Stimulated activated CD4-positive, alpha-beta T cell treated with anti-CD3 and anti-CD28 coated beads, TNF-alpha, amount 100 ng/mL, for 48 hours (primary cell): ENCODE measurements at regions not wholly inside any gene's neighbourhood (a gene's known extent, or its start where the extent isn't known, plus 50 kb on each side); places are given as distances from the start of the nearest gene placed in this dataset.

Experiments used
- DNase-seq, 3 donors: peaks; one replicate each; pipeline ENCODE4 v3.0.0-alpha.2; 2020; ENCODE audit warnings: low read depth in 3 of 3

GRCh38 chr4:27490315-27490714 lies 629.7 kb downstream of the STIM2 start:
- no peak for DNase-seq

GRCh38 chr4:27490766-27491165 lies 630.1 kb downstream of the STIM2 start:
- no peak for DNase-seq

GRCh38 chr4:27506401-27506800 lies 645.8 kb downstream of the STIM2 start:
- DNase-seq = no peak

DNA sequence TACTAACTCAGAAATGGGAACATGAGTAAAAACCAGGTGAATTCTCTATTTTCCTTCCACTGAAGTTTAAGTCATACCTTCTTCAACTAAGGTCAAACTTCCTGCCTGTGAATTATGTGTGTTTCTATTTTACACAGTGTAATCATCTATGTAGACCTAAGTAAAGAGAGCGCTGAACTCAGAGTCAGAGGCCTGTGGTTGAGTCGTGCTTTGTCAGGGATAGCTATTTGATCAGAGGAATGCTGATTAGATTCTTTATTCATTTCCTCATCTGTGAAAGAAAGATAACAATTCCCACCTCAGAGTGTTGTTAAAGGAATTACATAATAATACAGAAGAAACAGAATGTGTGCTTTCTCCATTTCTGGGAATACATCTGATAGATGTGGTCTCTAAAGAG lies 654.1 kb downstream of the STIM2 start:
- DNase-seq = no peak

DNA sequence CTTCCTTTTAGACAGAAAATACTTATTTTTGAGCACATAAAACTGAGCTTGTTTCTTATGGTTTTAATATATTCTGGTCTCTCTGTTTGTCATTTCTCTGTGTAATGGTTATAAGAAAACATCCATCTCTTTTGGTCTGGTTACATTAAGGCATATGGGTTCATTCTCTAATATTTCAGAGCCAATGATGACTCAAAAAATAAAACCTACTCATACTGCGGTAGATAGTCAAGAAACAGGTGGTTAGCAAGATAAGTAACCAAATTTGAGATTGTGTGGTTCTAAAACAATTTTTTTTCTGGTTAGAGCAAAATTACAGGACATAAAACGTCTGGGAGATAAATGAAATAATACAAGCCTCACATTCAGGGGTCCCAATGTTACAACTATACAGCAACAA lies 654.5 kb downstream of the STIM2 start:
- no peak for DNase-seq

DNA sequence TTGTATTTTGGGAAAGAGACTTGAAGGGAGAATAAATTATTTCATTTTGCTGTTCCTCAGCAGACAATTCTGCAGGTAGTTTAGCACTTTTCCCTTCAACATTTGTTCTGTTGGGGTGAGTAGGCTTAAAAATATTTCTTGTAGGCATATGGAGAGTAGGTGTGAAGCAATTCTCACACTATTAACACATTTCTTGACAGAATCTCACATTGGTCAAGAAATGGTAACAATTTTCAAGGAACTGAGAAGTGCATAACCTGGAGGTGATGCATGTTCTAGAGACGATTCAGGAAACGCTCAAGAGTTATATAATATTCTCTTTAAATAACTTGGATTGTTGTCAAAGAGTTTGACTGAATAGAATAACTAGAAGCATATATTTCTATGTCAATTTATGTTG lies 658.2 kb downstream of the STIM2 start:
- no peak for DNase-seq

DNA sequence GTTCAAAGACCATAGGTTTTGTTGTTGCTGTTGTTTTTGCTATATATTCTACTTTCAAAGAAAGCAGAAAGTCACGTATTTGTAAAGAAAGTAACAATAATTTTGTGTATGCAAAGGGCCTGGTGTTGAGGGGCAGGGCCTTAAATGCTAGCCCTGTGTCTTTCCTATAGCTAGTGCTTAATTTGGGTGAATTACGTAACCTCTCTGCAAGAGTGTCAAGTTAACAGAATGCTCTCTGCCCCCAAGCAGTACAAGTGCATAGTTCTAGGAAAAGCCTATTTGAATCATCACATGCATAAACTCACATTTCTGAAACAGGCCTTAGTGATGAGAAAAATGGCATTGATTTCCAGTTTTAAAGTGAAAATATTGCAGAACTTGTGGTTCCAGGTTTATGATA lies 663.6 kb downstream of the STIM2 start:
- no peak for DNase-seq

DNA sequence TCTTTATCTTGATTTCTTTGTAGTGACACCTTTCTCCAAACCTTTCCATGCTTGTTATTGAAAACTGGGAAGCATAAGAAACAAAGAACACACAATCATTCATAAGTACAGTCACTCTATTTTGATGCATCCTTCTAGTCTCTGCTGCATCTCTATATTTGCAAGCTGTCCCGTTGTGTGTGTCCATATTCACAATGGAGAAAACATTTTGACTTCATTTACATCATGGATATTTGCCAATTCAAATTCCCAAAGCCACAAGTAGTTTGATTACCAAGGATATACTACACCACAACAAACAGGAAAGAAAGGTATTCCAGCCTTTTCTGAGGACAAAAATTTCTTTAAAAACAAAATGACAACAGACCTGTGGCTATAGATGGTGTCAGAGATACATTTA lies 673.8 kb downstream of the STIM2 start:
- no peak for DNase-seq

DNA sequence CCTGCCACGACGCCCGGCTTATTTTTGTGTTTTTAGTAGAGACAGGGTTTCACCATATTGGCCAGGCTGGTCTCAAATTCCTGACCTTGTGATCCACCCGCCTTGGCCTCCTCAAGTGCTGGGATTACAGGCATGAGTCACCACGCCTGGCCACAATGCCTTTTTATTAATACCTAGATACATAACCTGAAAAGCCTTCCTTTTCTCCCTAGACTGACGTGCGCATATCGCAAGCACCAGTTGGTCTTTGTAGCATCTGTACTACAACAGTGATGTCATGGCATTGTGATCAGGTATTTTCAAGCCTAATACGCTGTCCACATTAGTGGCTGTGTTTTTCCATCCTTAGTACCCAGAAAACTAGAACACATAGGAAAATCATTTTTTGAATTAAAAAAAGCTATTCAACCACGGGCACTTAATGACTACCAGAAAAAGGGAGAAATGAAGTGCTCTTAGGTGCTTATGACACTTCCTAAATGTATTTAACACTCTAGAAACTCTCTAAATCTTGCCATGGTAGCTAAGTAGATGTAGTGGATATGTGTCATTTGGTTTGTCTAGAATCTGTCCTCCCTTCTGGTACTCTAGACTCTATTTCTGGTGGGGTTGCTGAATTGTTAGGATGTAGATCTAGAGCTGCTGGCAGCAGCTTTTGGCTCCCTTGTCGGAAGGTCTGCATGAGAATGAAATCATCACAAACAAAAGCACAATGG lies 707.8 kb downstream of the STIM2 start:
- DNase-seq = no peak

DNA sequence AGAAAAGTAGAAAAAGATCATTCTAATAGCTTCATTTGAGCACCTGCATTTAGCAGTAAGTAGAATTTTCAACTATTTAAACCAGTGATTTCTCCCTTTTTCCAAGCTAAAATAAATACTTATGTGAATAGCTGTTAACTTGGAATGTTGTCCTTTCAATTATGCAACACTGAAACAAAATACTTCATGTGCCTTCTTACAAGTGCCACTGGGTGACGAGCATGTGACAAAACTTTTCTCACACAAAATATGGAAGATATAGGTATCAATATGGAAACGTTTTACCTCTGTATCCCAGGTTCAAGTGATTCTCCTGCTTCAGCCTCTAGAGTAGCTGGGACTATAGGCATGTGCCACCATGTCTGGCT lies 708.3 kb downstream of the STIM2 start:
- no peak for DNase-seq

DNA sequence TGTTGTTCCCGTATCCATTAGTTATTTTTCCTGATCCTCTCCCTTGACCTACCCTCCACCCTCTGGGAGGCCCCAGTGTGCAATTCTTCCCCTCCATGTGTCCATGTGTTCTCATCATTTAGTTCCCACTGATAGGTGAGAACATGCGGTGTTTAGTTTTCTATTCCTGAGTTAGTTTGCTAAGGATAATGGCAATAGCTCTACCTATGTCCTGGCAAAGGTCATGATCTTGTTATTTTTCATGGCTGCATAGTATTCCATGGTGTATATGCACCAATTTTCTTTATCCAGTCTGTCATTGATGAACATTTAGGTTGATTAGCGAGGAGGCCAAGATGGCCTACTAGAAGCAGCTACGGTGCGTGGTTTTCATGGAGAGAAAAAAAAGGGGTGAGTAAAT lies 714.1 kb downstream of the STIM2 start:
- no peak for DNase-seq

DNA sequence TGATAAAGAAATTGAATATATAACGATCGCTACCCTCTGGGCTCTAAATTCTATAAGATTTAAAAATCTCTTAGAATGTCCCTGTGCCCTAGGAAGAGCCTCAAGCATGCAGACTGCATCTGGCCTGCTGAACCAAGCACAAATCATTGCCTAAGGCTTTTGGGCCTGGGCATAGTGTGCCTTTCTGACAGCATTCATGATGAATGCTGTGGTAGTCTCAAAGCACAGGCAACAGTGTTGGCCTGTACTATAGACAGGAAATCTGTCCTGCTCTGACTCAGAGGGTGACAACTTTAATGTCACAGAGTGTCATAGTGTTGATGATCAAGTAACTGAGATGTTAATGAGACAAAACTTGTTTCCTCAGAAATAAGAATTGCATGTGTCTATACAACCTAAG lies 717.3 kb downstream of the STIM2 start:
- no peak for DNase-seq

DNA sequence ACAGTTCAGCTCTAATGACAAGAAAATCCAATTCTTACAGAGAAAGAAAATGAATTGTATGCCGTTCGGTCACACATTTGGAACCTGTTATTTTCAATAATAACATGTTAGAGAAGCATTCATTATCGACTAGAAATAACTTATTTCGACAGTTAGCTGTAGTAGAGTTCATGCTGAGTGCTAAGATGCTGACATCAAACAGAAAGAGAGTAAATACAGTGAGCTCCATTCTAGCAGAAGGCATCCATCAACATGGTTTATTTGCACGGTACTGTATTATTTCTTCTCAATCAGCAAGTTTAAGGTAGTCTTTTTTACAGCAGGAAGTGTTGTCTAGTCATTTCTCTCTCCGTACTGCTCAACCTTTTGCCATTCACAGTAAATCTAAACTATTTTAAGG lies 732.1 kb downstream of the STIM2 start:
- DNase-seq = no peak

DNA sequence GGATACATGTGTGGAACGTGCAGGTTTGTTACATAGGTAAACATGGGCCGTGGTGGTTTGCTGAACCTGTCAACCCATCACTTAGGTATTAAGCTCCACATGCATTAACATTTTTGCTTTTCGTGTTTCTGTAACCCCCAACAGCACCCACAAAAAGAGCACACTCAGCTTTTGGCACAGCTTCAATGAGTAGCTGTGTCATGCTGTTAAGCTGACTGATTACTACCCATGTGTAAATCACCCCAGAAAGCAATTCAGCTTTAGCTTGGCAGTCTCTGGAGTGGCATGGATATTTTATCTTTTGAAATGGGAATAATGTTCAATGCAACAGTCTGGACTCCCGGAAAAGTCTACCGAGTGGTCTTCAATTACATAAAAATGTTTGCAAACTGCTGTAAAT lies 734.3 kb downstream of the STIM2 start:
- no peak for DNase-seq

- no peak for DNase-seq
These were observed 735.1 kb downstream of the STIM2 start for GRCh38 chr4:27595571-27596360.

GRCh38 chr4:27602172-27602571 lies 741.5 kb downstream of the STIM2 start:
- DNase-seq = no peak

DNA sequence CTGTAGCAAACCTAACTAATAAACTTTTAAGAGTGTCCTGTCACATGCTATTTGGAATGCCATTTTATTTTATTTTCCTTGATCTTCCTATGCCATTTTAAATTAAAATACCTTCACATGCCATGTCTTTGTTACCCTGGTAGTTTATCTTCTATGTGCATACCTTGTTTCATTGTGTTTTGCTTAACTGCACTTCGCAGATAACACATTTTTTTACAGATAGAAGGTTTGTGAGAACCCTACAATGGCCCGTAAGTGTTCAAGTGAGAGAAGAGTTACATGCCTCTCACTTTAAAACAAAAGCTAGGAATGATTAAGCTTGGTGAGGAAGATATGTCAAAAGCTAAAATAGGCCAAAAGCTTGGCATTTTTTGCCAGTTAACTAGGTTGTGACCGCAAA lies 744.1 kb downstream of the STIM2 start:
- DNase-seq = no peak

DNA sequence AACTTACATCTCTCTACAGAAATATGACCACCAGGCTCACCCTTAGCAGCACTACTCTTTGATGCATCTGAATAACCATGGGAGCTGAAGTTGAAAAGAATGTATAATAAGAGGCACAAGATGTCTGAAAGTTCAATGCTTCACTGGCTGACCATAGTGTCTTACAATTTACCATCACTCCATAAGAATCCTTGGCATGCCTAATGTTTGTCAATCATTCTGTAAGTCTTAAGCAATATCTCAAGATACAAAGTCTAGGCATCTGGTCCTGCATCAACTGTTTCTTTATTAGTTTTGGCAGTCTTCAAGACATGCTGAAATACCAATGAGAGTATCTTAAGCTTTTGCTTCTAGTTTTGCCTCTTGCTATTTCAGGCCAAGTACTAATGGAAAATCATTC lies 755.5 kb downstream of the STIM2 start:
- DNase-seq = no peak

DNA sequence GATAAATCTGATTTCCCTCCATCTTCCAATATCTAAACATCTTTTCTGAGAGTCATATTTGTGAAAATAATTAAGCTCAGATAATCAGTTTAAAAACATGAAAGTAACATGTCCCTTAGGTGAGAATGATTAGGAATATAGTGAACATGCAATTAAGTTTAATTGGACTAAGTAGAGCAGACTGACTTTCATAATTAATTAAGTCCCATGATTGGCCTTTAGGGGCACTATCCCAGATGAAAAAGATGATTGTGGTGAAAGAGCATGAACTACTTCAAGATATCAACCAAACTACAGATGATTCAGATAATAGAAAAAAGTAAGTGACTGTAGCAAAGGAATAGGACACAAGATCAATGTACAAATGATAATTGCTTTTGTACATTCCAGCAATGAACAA lies 758.8 kb downstream of the STIM2 start:
- no peak for DNase-seq

DNA sequence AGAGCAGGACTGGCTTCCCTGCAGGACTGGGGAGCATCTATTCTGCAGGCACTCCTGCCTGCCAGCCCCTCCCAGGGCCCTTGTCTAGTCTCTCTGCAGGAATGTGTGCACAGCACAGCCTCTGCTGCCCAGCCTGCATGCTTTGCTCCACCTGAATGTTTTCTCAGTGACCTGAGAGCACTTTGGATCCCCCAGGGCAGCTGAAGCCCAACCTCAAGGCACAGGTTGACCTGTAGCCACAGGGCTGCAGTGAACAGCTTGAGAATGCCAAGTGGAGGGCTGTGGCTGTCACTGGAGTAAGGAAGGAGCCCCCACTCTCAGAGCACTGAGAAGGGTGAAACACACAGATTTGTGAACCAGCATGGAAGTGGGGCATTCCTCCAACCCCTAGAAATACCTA lies 760.2 kb downstream of the STIM2 start:
- DNase-seq = no peak

GRCh38 chr4:27624749-27625148 lies 764.1 kb downstream of the STIM2 start:
- no peak for DNase-seq

DNA sequence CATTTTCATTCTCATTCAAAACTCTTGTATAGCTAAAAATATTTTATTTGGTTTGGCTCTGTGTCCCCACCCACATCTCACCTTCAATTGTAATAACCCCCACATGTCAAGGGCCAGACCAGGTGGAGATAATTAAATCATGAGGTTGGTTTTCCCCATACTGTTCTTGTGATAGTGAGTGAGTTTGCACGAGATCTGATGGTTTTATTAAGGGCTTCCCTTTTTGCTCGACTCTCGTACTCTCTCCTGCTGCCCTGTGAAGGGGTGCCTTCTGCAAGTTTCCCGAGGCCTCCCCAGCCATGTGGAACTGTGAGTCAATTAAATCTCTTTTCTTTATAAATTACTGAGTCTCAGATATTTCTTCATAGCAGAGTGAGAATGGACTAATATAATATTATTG lies 768.0 kb downstream of the STIM2 start:
- no peak for DNase-seq

DNA sequence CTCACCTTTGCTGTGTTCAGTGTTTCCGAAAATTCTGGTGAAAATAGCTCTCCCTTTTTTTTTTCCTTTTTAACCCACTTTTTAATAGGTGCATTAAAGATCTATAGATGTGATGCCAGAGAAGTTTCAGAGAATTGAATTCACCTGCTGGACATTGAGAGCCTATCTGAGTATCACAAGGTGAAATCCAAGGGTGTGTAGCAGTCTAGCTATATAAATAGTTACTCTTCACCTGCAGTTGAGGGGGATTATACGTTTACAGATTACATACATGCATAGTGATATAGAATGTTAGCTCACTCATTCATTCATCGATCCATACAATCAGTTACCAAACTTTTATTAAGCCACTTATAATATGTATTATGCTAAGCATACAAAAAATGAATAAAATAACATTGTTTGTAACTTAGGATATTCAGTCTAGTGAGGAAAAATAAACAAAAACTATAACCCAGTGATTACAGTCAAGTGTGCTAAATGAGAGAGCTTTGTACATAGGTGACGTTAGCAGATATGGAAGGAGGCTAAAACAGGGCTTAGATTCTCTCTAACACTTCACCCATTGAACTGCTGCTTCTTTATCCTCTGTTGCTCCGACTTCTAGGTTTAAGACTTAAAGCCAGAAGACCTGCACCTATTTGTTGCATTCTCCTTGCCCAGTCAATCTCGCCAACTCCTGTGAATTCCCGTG lies 769.0 kb downstream of the STIM2 start:
- DNase-seq = no peak
